HepG2 (cell line): ENCODE measurements at regions not wholly inside any gene's neighbourhood (a gene's known extent, or its start where the extent isn't known, plus 50 kb on each side); places are given as distances from the start of the nearest gene placed in this dataset.

Experiments used
- ATAC-seq: fragments of 200-7000 bp; cut with Tn5 transposase; 3 replicates; pipeline ENCODE4 v1.9.1; 2020; ENCODE audit warnings: mild to moderate bottlenecking, moderate library complexity
- BruUV-seq: library from RNA; stranded (reverse); fragments of 400-500 nt; replicated peaks from 2 replicates; lab custom pipeline; 2021; lab: Mats Ljungman, UMichigan
- CTCF ChIA-PET: fragments of 300-600 bp; formaldehyde crosslinking; extraction: SDS; loops from one replicate; lab custom pipeline; 2021; ENCODE audit warnings: low total read pairs, inconsistent platforms, low intra/inter-chr PET ratio; lab: Yijun Ruan, JAX
- POLR2A ChIA-PET: fragments of 350-600 bp; sonication (Branson Sonifier 250); formaldehyde crosslinking; loops from one replicate; lab custom pipeline; 2020; ENCODE audit warnings: antibody characterized with exemption, inconsistent platforms; lab: Yijun Ruan, JAX
- DNase-seq: peaks from one replicate; pipeline ENCODE4 v3.0.0-alpha.2; 2015; ENCODE audit warnings: low spot score
- FAIRE-seq: peaks from 3 replicates; lab custom pipeline; 2011; peaks lifted over from hg19 to GRCh38; lab: Jason Lieb, UNC
- H2AFZ ChIP-seq: one replicate; pipeline ENCODE4 v1.6.1; 2011; ENCODE audit warnings: low read length, inconsistent platforms
- H3K27ac ChIP-seq: fragments of 300-600 bp; 3 replicates; pipeline ENCODE4 v1.8.0; 2011; ENCODE audit warnings: mixed run types, mild to moderate bottlenecking, mixed read lengths, low read length, inconsistent platforms; ENCODE audit not compliant: insufficient read depth; ENCODE audit errors: extremely low read length
- H3K27me3 ChIP-seq, 2 experiments: fragments of 200-600 bp in 1 of 2; 2 replicates in 1 of 2; 3 replicates in 1 of 2; pipeline versions ENCODE4 v1.6.0 to v1.8.0; 2011; ENCODE audit warnings: low read length in 2 of 2, mild to moderate bottlenecking in 2 of 2, moderate library complexity in 2 of 2, inconsistent platforms in 1 of 2; ENCODE audit not compliant: insufficient read depth in 2 of 2, control insufficient read depth in 1 of 2
- H3K36me3 ChIP-seq, 2 experiments: fragments of 200-600 bp in 1 of 2; replicated peaks in 1 of 2; 2 replicates in 1 of 2; 3 replicates in 1 of 2; pipeline versions ENCODE4 v1.5.1 to v1.8.0; 2011; ENCODE audit warnings: low read length in 2 of 2, inconsistent platforms in 1 of 2; ENCODE audit not compliant: insufficient read depth in 2 of 2, control insufficient read depth in 1 of 2
- H3K4me1 ChIP-seq: 2 replicates; pipeline ENCODE4 v1.5.1; 2012; ENCODE audit warnings: low read length, inconsistent platforms; ENCODE audit not compliant: insufficient read depth
- H3K4me2 ChIP-seq: 2 replicates; pipeline ENCODE4 v1.6.0; 2011; ENCODE audit warnings: low read depth, low read length, inconsistent platforms
- H3K4me3 ChIP-seq, 3 experiments: fragments of 200-600 bp in 1 of 3; sonication (generic), shearing (Covaris generic) in 1 of 3; replicated peaks in 1 of 3; 2 replicates each; pipeline ENCODE4 v1.5.1; 2011 to 2016; ENCODE audit warnings: low read length in 3 of 3, inconsistent platforms in 2 of 3, low read depth in 2 of 3, mild to moderate bottlenecking in 2 of 3, control low read depth in 1 of 3, mixed read lengths in 1 of 3; ENCODE audit not compliant: insufficient read depth in 1 of 3
- H3K79me2 ChIP-seq: one replicate; pipeline ENCODE4 v1.6.1; 2011; ENCODE audit warnings: low read length, inconsistent platforms; ENCODE audit not compliant: insufficient read depth
- H3K9ac ChIP-seq: 2 replicates; pipeline ENCODE4 v1.6.0; 2011; ENCODE audit warnings: mild to moderate bottlenecking, low read depth, low read length, inconsistent platforms; ENCODE audit not compliant: insufficient read depth
- H3K9me3 ChIP-seq: 2 replicates; pipeline ENCODE4 v1.5.1; 2012; ENCODE audit warnings: mild to moderate bottlenecking, low read length
- H4K20me1 ChIP-seq: 2 replicates; pipeline ENCODE4 v1.6.0; 2011; ENCODE audit warnings: inconsistent platforms, mild to moderate bottlenecking, low read length, moderate library complexity; ENCODE audit not compliant: insufficient read depth
- ATRX ChIP-seq: sonication (generic); formaldehyde crosslinking; IDR thresholded peaks from 2 replicates; pipeline ENCODE4 v1.4.0; 2020; ENCODE audit warnings: missing genetic modification reagents, borderline replicate concordance
- CREB1 ChIP-seq, 2 experiments: fragments of 450-650 bp in 1 of 2; IDR thresholded peaks; 2 replicates each; pipeline ENCODE4 v1.6.1; 2016 to 2017; ENCODE audit warnings: control low read depth in 1 of 2, mild to moderate bottlenecking in 1 of 2, missing compliant biosample characterization in 1 of 2, missing genetic modification characterization in 1 of 2
- GABPA ChIP-seq, 2 experiments: IDR thresholded peaks; 2 replicates each; pipeline ENCODE4 v1.6.1; 2011 to 2016; ENCODE audit warnings: low read depth in 2 of 2, low read length in 1 of 2, missing biosample characterization in 1 of 2, missing genetic modification characterization in 1 of 2
- IKZF4 ChIP-seq: sonication (generic); formaldehyde crosslinking; IDR thresholded peaks from 2 replicates; pipeline ENCODE4 v1.5.1; 2020; ENCODE audit warnings: borderline replicate concordance, mild to moderate bottlenecking, low read depth, missing genetic modification reagents; ENCODE audit errors: not compliant biosample characterization
- KDM5A ChIP-seq: fragments of 200-600 bp; sonication (generic); IDR thresholded peaks from 2 replicates; pipeline ENCODE4 v1.7.0; 2018; ENCODE audit warnings: antibody characterized with exemption, mild to moderate bottlenecking, low read length, borderline replicate concordance
- NCOR1 ChIP-seq: fragments of 200-600 bp; sonication (generic); IDR thresholded peaks from 2 replicates; pipeline ENCODE4 v1.7.0; 2017; ENCODE audit warnings: antibody characterized with exemption, low read length, borderline replicate concordance
- PHF20 ChIP-seq: sonication (generic); formaldehyde crosslinking; IDR thresholded peaks from 2 replicates; pipeline ENCODE4 v1.5.0; 2020; ENCODE audit warnings: mild to moderate bottlenecking, missing genetic modification reagents
- REXO4 ChIP-seq: sonication (generic); formaldehyde crosslinking; IDR thresholded peaks from 2 replicates; pipeline ENCODE4 v1.8.0; 2022; ENCODE audit warnings: missing genetic modification reagents, mild to moderate bottlenecking, borderline replicate concordance
- RFXAP ChIP-seq: sonication (generic); formaldehyde crosslinking; IDR thresholded peaks from 2 replicates; pipeline ENCODE4 v1.4.0; 2020; ENCODE audit warnings: missing genetic modification reagents, borderline replicate concordance
- SRY ChIP-seq: sonication (generic); formaldehyde crosslinking; IDR thresholded peaks from 2 replicates; pipeline ENCODE4 v1.8.0; 2022; ENCODE audit warnings: mild to moderate bottlenecking, missing genetic modification reagents
- ZBTB10 ChIP-seq: sonication (generic); formaldehyde crosslinking; IDR thresholded peaks from 2 replicates; pipeline ENCODE4 v1.4.0; 2020; ENCODE audit warnings: missing genetic modification reagents, borderline replicate concordance
- ZBTB14 ChIP-seq: sonication (generic); formaldehyde crosslinking; IDR thresholded peaks from 2 replicates; pipeline ENCODE4 v1.4.0; 2020; ENCODE audit warnings: missing genetic modification reagents
- ZBTB46 ChIP-seq: sonication (generic); formaldehyde crosslinking; IDR thresholded peaks from 2 replicates; pipeline ENCODE4 v1.4.0; 2020; ENCODE audit warnings: mild to moderate bottlenecking, missing genetic modification reagents, borderline replicate concordance
- ZNF44 ChIP-seq: sonication (generic); formaldehyde crosslinking; IDR thresholded peaks from 2 replicates; pipeline ENCODE4 v1.5.1; 2020; ENCODE audit warnings: mild to moderate bottlenecking, missing genetic modification reagents
- ZNF878 ChIP-seq: sonication (generic); formaldehyde crosslinking; IDR thresholded peaks from 2 replicates; pipeline ENCODE4 v1.8.1; 2023; ENCODE audit warnings: mild to moderate bottlenecking, missing genetic modification reagents, moderate library complexity
- WGBS: methylation state at CpG from one replicate; pipeline ENCODE4 v1.1.6; 2017; ENCODE audit warnings: low lambda C conversion rate; 5-methylcytosine and 5-hydroxymethylcytosine counted together
- in situ Hi-C: cut with HindIII; loops from 2 replicates; pipeline ENCODE4 v1.10.0; 2017; ENCODE audit warnings: low pct_unique_long_range_greater_than_20kb; ENCODE audit not compliant: extremely low pct_ligation_motif_present
- intact Hi-C: fragments of 100-400 bp; cut with micrococcal nuclease; formaldehyde crosslinking; loops from one replicate; pipeline ENCODE4 v1.10.0; 2022; ENCODE audit not compliant: unreplicated experiment

- TF ChIP-seq ZBTB10 (CRISPR knock-in tag): no peak
These were observed 131.7 kb upstream of the ELL2 start (continued) for GRCh38 chr5:96093340-96093739.

- WGBS: 100% methylated on average over 1 of the region's 1 CpG
- Histone ChIP-seq H3K4me1 (peaks cover 47% of the 10 kb centered on the region), H3K36me3 (no peaks in the 10 kb centered on the region), H2AFZ (no peak overlapping the region), H3K79me2 (no peaks in the 10 kb centered on the region), H3K4me3 (no peak overlapping the region), H3K9me3 (no peaks in the 10 kb centered on the region), H3K27me3 (no peaks in the 10 kb centered on the region), H3K4me2 (no peak overlapping the region), H3K27ac (no peak overlapping the region), H4K20me1 (no peaks in the 10 kb centered on the region), H3K9ac (no peak overlapping the region)
- DNase-seq: no peak
- in situ Hi-C loops (no loop called here), intact Hi-C loops (no loop called here)
- CTCF ChIA-PET: no interaction called here
- TF ChIP-seq ATRX (CRISPR knock-in tag): no peak
- no peak for TF ChIP-seq ZNF878
- no peak for TF ChIP-seq CREB1 (IDR thresholded peaks at IDR 0.05)
- TF ChIP-seq CREB1 (CRISPR knock-in tag; IDR thresholded peaks at IDR 0.05): no peak
- no peak for TF ChIP-seq ZNF44 (CRISPR knock-in tag)
- TF ChIP-seq REXO4 (CRISPR knock-in tag): no peak
- TF ChIP-seq NCOR1: no peak
- TF ChIP-seq ZBTB46 (CRISPR knock-in tag): no peak
- no peak for TF ChIP-seq GABPA (IDR thresholded peaks at IDR 0.05; ENCODE audit: low read depth, low read length)
- TF ChIP-seq GABPA (CRISPR knock-in tag; IDR thresholded peaks at IDR 0.05; ENCODE audit: low read depth): no peak
- TF ChIP-seq ZBTB14: no peak
- TF ChIP-seq RFXAP: no peak
- no peak for TF ChIP-seq KDM5A
- TF ChIP-seq IKZF4 (CRISPR knock-in tag): no peak
- TF ChIP-seq PHF20 (CRISPR knock-in tag): no peak
- no peak for TF ChIP-seq SRY (CRISPR knock-in tag)
- FAIRE-seq: no peak
- BruUV-seq: no TSS peak
- ATAC-seq: no peak
- POLR2A ChIA-PET: no interaction called here
These were observed 130.2 kb upstream of the ELL2 start for GRCh38 chr5:96091874-96092273.
